ENCODE measurements at regions not wholly inside any gene's neighbourhood (a gene's known extent, or its start where the extent isn't known, plus 50 kb on each side); places are given as distances from the start of the nearest gene placed in this dataset.
"Not testable (repeated sequence)": the region's sequence is repeated elsewhere in the genome, so short reads cannot be mapped to it uniquely, and the experiment has no call there.

GRCh38 chr6:141401851-141402250, 730.9 kb upstream of the GJE1 start:
- Histone ChIP-seq H3K36me3 (ENCODE audit: control insufficient read depth, insufficient read depth, low read length) (no peaks in the 10 kb centered on the region), H3K9me3 (ENCODE audit: control insufficient read depth, low read depth, low read length) (no peaks in the 10 kb centered on the region), H3K27ac (ENCODE audit: low read length) (no peak overlapping the region), H3K27me3 (ENCODE audit: control insufficient read depth, insufficient read depth, low read length) (no peaks in the 10 kb centered on the region), H3K4me1 (ENCODE audit: control insufficient read depth, insufficient read depth, low read length) (no peaks in the 10 kb centered on the region), H3K4me3 (ENCODE audit: low read length) (no peak overlapping the region)
- WGBS (ENCODE audit: insufficient coverage, low lambda C conversion rate), result 100% methylated on average over 3 of the region's 3 CpGs
- no peak for DNase-seq

DNA sequence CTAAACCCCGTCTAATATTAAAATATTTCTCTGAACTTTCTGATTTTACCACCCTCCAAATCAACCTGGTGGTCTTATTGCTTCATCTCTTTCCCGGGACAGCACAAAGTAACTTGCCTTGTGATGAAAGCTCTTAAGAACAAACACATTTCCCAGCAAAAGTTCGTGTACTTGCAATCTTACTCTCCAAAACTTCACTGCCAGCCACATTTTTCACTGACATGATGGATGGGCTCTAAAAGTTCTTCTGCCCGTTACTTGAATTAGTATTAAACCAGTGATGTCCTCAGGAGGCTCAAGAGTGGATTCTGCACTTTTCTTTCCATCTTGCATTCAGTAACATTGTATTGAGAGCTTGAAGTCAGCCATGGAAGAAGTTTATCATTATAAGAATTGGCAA, 731.6 kb upstream of the GJE1 start:
- H3K27me3 ChIP-seq (ENCODE audit: control insufficient read depth, insufficient read depth, low read length), result no peaks in the 10 kb centered on the region
- H3K4me3 ChIP-seq (ENCODE audit: low read length), result no peak overlapping the region
- DNase-seq, result no peak
- H3K4me1 ChIP-seq (ENCODE audit: control insufficient read depth, insufficient read depth, low read length), result no peaks in the 10 kb centered on the region
- no peaks in the 10 kb centered on the region for H3K9me3 ChIP-seq (ENCODE audit: control insufficient read depth, low read depth, low read length)
- WGBS (ENCODE audit: insufficient coverage, low lambda C conversion rate), result 80% methylated on average over 1 of the region's 4 CpGs
- no peaks in the 10 kb centered on the region for H3K36me3 ChIP-seq (ENCODE audit: control insufficient read depth, insufficient read depth, low read length)
- no peak overlapping the region for H3K27ac ChIP-seq (ENCODE audit: low read length)

DNA sequence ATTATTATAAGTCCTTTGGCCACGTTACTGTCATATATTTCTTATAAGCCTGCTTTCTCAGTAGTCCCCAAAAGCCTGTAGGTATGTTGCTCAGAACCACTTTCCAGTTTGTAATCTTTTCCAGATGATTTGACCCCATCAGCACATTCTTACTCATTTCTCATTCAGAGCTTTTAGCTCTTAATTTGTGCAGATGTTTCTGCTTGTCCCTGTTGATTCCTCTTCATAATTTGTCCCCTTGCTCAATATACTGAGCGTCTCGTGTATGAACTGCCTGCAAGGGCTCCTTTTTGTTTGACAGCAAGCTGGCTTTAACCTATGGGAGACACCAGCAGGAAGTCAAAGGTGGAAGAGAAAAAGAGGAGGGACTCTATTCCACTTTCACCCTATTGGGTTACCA, 733.8 kb upstream of the GJE1 start:
- peak in 1 of 2 donors; percentile 7 for DNase-seq

GRCh38 chr6:141395443-141396008, 737.2 kb upstream of the GJE1 start:
- WGBS (ENCODE audit: insufficient coverage, low lambda C conversion rate), result 80% methylated on average over 1 of the region's 9 CpGs
- H3K4me1 ChIP-seq (ENCODE audit: control insufficient read depth, insufficient read depth, low read length), result no peaks in the 10 kb centered on the region
- no peak overlapping the region for H3K27ac ChIP-seq (ENCODE audit: low read length)
- H3K4me3 ChIP-seq (ENCODE audit: low read length), result no peak overlapping the region
- no peak for DNase-seq
- H3K27me3 ChIP-seq (ENCODE audit: control insufficient read depth, insufficient read depth, low read length), result no peaks in the 10 kb centered on the region
- no peaks in the 10 kb centered on the region for H3K36me3 ChIP-seq (ENCODE audit: control insufficient read depth, insufficient read depth, low read length)
- peaks cover 5% of the 10 kb centered on the region for H3K9me3 ChIP-seq (ENCODE audit: control insufficient read depth, low read depth, low read length)

More for the DNA sequence above, 733.8 kb upstream of the GJE1 start:
- Histone ChIP-seq H3K36me3 (ENCODE audit: control insufficient read depth, insufficient read depth, low read length) (no peaks in the 10 kb centered on the region), H3K4me1 (ENCODE audit: control insufficient read depth, insufficient read depth, low read length) (no peaks in the 10 kb centered on the region), H3K27me3 (ENCODE audit: control insufficient read depth, insufficient read depth, low read length) (no peaks in the 10 kb centered on the region), H3K9me3 (ENCODE audit: control insufficient read depth, low read depth, low read length) (peaks cover 5% of the 10 kb centered on the region), H3K4me3 (ENCODE audit: low read length) (no peak overlapping the region), H3K27ac (ENCODE audit: low read length) (no peak overlapping the region)
- no CpG with 5 or more reads among the region's 3 CpGs for WGBS (ENCODE audit: insufficient coverage, low lambda C conversion rate)

DNA sequence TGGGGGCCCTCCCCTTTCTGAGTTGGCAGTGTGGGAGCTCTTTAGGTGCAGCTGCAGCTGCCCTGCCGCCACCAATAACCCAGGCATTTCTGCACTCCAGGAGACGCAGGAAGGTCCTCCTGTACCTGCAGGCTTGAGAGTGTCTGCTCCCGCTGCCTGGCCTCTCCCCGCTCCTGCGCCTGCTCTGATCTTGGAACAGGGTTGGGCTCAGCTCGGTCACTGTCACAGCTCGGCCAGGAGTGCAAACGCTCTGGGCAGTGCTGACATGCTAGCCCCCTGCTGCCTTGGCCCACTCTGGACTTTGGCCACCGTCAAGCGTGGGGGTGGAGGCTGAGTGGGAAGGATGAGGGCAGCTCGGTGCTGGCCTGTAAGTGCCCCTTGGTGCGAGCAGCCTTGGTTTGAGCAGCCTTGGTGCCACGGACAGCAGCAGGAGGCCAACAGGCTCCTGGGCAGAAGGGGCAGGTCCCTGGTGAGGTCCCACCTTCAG, 738.1 kb upstream of the GJE1 start:
- Histone ChIP-seq H3K9me3 (ENCODE audit: control insufficient read depth, low read depth, low read length) (peaks cover 5% of the 10 kb centered on the region), H3K4me1 (ENCODE audit: control insufficient read depth, insufficient read depth, low read length) (no peaks in the 10 kb centered on the region), H3K27ac (ENCODE audit: low read length) (no peak overlapping the region), H3K4me3 (ENCODE audit: low read length) (no peak overlapping the region), H3K36me3 (ENCODE audit: control insufficient read depth, insufficient read depth, low read length) (no peaks in the 10 kb centered on the region), H3K27me3 (ENCODE audit: control insufficient read depth, insufficient read depth, low read length) (no peaks in the 10 kb centered on the region)
- DNase-seq, result no peak
- no CpG with 5 or more reads among the region's 13 CpGs for WGBS (ENCODE audit: insufficient coverage, low lambda C conversion rate)

GRCh38 chr6:141394125-141394536, 738.6 kb upstream of the GJE1 start:
- no peaks in the 10 kb centered on the region for H3K36me3 ChIP-seq (ENCODE audit: control insufficient read depth, insufficient read depth, low read length)
- no CpG with 5 or more reads among the region's 8 CpGs for WGBS (ENCODE audit: insufficient coverage, low lambda C conversion rate)
- H3K9me3 ChIP-seq (ENCODE audit: control insufficient read depth, low read depth, low read length), result peaks cover 5% of the 10 kb centered on the region
- H3K27ac ChIP-seq (ENCODE audit: low read length), result no peak overlapping the region
- no peaks in the 10 kb centered on the region for H3K27me3 ChIP-seq (ENCODE audit: control insufficient read depth, insufficient read depth, low read length)
- DNase-seq, result no peak
- no peaks in the 10 kb centered on the region for H3K4me1 ChIP-seq (ENCODE audit: control insufficient read depth, insufficient read depth, low read length)
- H3K4me3 ChIP-seq (ENCODE audit: low read length), result no peak overlapping the region

- Histone ChIP-seq H3K27ac (ENCODE audit: low read length) (no peak overlapping the region), H3K4me3 (ENCODE audit: low read length) (no peak overlapping the region), H3K9me3 (ENCODE audit: control insufficient read depth, low read depth, low read length) (peaks cover 5% of the 10 kb centered on the region), H3K36me3 (ENCODE audit: control insufficient read depth, insufficient read depth, low read length) (no peaks in the 10 kb centered on the region), H3K27me3 (ENCODE audit: control insufficient read depth, insufficient read depth, low read length) (no peaks in the 10 kb centered on the region), H3K4me1 (ENCODE audit: control insufficient read depth, insufficient read depth, low read length) (no peaks in the 10 kb centered on the region)
- no CpG with 5 or more reads among the region's 10 CpGs for WGBS (ENCODE audit: insufficient coverage, low lambda C conversion rate)
- DNase-seq, result no peak
Measured at GRCh38 chr6:141393405-141394124, 739.2 kb upstream of the GJE1 start.

- not testable (repeated sequence) for H3K9me3 ChIP-seq (ENCODE audit: control insufficient read depth, low read depth, low read length); H3K4me3 ChIP-seq (ENCODE audit: low read length); H3K4me1 ChIP-seq (ENCODE audit: control insufficient read depth, insufficient read depth, low read length); H3K27ac ChIP-seq (ENCODE audit: low read length); DNase-seq; H3K36me3 ChIP-seq (ENCODE audit: control insufficient read depth, insufficient read depth, low read length); H3K27me3 ChIP-seq (ENCODE audit: control insufficient read depth, insufficient read depth, low read length)
- WGBS (ENCODE audit: insufficient coverage, low lambda C conversion rate), result no CpG with 5 or more reads among the region's 2 CpGs
Measured at GRCh38 chr6:141391135-141391534, 741.6 kb upstream of the GJE1 start.

DNA sequence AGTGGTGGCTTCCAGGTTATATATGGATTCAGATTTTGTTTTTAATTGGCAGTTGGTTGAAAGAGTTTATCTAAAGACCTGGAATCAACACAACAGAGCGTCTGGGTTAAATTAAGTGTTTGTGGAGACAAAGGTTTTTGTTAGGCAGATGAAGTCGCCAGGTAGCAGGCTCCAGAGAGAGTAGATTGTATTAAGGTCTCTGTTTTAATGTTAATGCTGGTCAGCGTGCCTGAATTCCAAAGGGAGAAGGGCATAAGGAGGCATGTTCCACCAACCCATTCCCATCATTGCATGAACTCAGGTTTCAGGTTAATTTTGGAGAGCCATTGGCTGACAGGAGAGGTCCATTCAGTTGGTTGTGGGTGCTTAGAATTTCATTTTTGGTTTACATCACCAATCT, 744.1 kb upstream of the GJE1 start:
- Histone ChIP-seq H3K27me3 (ENCODE audit: control insufficient read depth, insufficient read depth, low read length) (no peaks in the 10 kb centered on the region), H3K4me1 (ENCODE audit: control insufficient read depth, insufficient read depth, low read length) (no peaks in the 10 kb centered on the region), H3K36me3 (ENCODE audit: control insufficient read depth, insufficient read depth, low read length) (no peaks in the 10 kb centered on the region), H3K4me3 (ENCODE audit: low read length) (no peak overlapping the region), H3K9me3 (ENCODE audit: control insufficient read depth, low read depth, low read length) (no peaks in the 10 kb centered on the region), H3K27ac (ENCODE audit: low read length) (no peak overlapping the region)
- no CpG with 5 or more reads among the region's 3 CpGs for WGBS (ENCODE audit: insufficient coverage, low lambda C conversion rate)
- no peak for DNase-seq

- H3K36me3 ChIP-seq (ENCODE audit: control insufficient read depth, insufficient read depth, low read length), result no peaks in the 10 kb centered on the region
- H3K4me1 ChIP-seq (ENCODE audit: control insufficient read depth, insufficient read depth, low read length), result no peaks in the 10 kb centered on the region
- no peak overlapping the region for H3K4me3 ChIP-seq (ENCODE audit: low read length)
- WGBS (ENCODE audit: insufficient coverage, low lambda C conversion rate), result 100% methylated on average over 2 of the region's 2 CpGs
- DNase-seq, result no peak
- H3K27me3 ChIP-seq (ENCODE audit: control insufficient read depth, insufficient read depth, low read length), result no peaks in the 10 kb centered on the region
- H3K9me3 ChIP-seq (ENCODE audit: control insufficient read depth, low read depth, low read length), result no peaks in the 10 kb centered on the region
- no peak overlapping the region for H3K27ac ChIP-seq (ENCODE audit: low read length)
Measured at GRCh38 chr6:141370438-141370837, 762.3 kb upstream of the GJE1 start.

GRCh38 chr6:141366796-141367195, 765.9 kb upstream of the GJE1 start:
- no CpG with 5 or more reads among the region's 1 CpG for WGBS (ENCODE audit: insufficient coverage, low lambda C conversion rate)
- H3K36me3 ChIP-seq (ENCODE audit: control insufficient read depth, insufficient read depth, low read length); H3K27ac ChIP-seq (ENCODE audit: low read length); H3K4me1 ChIP-seq (ENCODE audit: control insufficient read depth, insufficient read depth, low read length); H3K4me3 ChIP-seq (ENCODE audit: low read length); H3K9me3 ChIP-seq (ENCODE audit: control insufficient read depth, low read depth, low read length); H3K27me3 ChIP-seq (ENCODE audit: control insufficient read depth, insufficient read depth, low read length); DNase-seq: not testable (repeated sequence)

All from large intestine (tissue), 3 donors.